Colonic mucosa (tissue), 4 donors: ENCODE measurements at regions not wholly inside any gene's neighbourhood (a gene's known extent, or its start where the extent isn't known, plus 50 kb on each side); places are given as distances from the start of the nearest gene placed in this dataset.

Experiments used
- DNase-seq: peaks from one replicate; pipeline ENCODE4 v3.0.0-alpha.2; 2020
- H3K27ac ChIP-seq: fragments of 200-600 bp; one replicate; pipeline ENCODE4 v1.8.0; 2021
- H3K27me3 ChIP-seq: fragments of 200-600 bp; one replicate; pipeline ENCODE4 v1.8.0; 2021
- H3K36me3 ChIP-seq: fragments of 200-600 bp; one replicate; pipeline ENCODE4 v1.8.0; 2021
- H3K4me1 ChIP-seq: fragments of 200-600 bp; one replicate; pipeline ENCODE4 v1.8.0; 2021; ENCODE audit warnings: mild to moderate bottlenecking
- H3K4me3 ChIP-seq: fragments of 200-600 bp; one replicate; pipeline ENCODE4 v1.8.0; 2021
- H3K9ac ChIP-seq, 2 donors: one replicate each; pipeline ENCODE4 v1.7.0; 2013; ENCODE audit warnings: control low read depth in 2 of 2, low read depth in 2 of 2, low read length in 2 of 2
- H3K9me3 ChIP-seq: fragments of 200-600 bp; one replicate; pipeline ENCODE4 v1.8.0; 2021
- intact Hi-C: fragments of 100-400 bp; cut with DNase I; formaldehyde crosslinking; loops from one replicate; pipeline ENCODE4 v1.14.1; 2022
- TF ChIP-seq, protein P1 (sequence below): fragments of 200-600 bp; IDR thresholded peaks from one replicate; pipeline ENCODE4 v1.8.0; 2022; ENCODE audit warnings: antibody characterized with exemption, mild to moderate bottlenecking
- donor health status: healthy.
- donor health status: DM: no; HTN: no; CAD: no.
- donor health status: DM: no; HTN: no; CAD: no.

DNA sequence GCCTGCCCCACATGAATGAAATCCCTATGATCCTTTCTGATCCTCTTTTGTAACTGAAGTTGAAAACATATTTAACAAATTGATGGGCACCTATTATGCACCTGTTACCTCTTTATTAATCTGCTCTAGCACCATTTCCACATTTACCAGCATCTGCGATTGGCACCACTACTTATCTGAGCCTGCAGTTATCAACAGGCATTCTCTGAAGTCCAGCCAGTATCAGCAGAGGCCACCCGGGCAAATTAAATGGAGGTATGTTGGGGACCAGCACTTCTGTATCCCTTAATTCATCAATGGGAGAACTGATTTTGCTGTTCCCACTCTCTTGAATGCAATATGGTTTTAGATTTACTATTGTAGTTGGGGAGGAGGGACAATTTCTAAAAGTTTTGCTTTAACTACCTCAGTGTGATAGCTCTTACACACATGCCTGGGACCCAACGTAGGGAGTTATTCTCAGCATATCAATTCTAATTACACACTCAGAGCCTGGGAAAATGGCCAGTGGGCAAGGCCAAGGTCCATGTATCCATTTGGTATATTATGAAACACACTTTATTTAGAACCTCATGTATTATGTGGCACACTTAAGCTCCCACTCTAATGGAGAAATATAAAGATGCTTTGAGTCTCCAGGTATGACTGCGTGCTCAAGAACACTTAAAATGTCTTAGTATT lies 1927.1 kb upstream of the PCDH7 start:
- H3K27ac ChIP-seq, result no peak overlapping the region
- TF ChIP-seq, protein P1, sequence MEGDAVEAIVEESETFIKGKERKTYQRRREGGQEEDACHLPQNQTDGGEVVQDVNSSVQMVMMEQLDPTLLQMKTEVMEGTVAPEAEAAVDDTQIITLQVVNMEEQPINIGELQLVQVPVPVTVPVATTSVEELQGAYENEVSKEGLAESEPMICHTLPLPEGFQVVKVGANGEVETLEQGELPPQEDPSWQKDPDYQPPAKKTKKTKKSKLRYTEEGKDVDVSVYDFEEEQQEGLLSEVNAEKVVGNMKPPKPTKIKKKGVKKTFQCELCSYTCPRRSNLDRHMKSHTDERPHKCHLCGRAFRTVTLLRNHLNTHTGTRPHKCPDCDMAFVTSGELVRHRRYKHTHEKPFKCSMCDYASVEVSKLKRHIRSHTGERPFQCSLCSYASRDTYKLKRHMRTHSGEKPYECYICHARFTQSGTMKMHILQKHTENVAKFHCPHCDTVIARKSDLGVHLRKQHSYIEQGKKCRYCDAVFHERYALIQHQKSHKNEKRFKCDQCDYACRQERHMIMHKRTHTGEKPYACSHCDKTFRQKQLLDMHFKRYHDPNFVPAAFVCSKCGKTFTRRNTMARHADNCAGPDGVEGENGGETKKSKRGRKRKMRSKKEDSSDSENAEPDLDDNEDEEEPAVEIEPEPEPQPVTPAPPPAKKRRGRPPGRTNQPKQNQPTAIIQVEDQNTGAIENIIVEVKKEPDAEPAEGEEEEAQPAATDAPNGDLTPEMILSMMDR, result no peak
- no peaks in the 10 kb centered on the region for H3K9me3 ChIP-seq
- intact Hi-C loops, result no loop called here
- DNase-seq, result no peak
- no peak overlapping the region for H3K4me3 ChIP-seq
- no peaks in the 10 kb centered on the region for H3K36me3 ChIP-seq
- H3K9ac ChIP-seq, result no peak overlapping the region
- no peaks in the 10 kb centered on the region for H3K4me1 ChIP-seq
- H3K27me3 ChIP-seq, result no peaks in the 10 kb centered on the region

DNA sequence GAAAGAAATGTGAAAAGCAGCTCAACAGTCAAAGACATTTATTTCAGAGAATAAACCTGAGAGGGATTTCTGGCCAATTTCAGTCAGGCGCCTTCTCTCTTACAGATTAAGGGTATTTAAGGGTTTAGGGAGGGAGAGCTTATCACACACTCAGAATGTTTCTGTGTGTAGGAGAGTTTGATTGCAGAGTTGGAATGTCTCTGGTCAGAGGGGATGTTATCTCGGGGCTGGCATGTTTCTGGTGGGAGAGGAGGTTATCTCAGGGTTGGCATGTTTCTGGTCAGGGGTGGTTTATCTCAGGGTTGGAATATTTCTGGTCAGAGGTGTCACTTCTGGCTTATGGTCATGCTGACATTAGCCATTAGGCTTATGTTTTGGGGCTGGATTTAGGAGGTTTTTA lies 1920.5 kb upstream of the PCDH7 start:
- Histone ChIP-seq H3K4me1 (no peaks in the 10 kb centered on the region), H3K36me3 (no peaks in the 10 kb centered on the region), H3K4me3 (no peak overlapping the region), H3K9me3 (no peaks in the 10 kb centered on the region), H3K9ac (no peak overlapping the region), H3K27me3 (no peaks in the 10 kb centered on the region), H3K27ac (no peak overlapping the region)
- TF ChIP-seq, protein P1, result no peak
- intact Hi-C loops, result no loop called here
- DNase-seq, result no peak

DNA sequence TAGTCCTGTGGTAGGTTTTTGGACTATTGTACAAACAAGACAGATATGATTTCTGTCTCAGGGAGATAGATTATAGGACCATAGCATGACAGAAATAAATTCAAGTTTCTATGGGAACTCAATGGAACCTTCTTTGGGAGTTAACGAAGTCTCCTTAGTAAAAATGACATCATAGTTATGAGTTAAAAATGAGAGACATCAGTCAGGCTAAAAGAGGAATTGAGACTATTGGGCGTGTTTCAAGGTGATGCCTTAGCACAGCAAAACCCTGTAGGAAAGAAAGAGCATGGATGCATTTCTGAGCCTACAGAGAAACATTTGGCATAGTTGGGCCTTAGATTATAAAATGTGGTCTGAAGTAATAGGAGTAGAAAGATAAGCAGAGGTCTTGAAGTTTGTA lies 1909.1 kb upstream of the PCDH7 start:
- Histone ChIP-seq H3K9me3 (no peaks in the 10 kb centered on the region), H3K4me1 (no peaks in the 10 kb centered on the region), H3K4me3 (no peak overlapping the region), H3K9ac (no peak overlapping the region), H3K36me3 (no peaks in the 10 kb centered on the region), H3K27me3 (no peaks in the 10 kb centered on the region), H3K27ac (no peak overlapping the region)
- no peak for DNase-seq
- intact Hi-C loops, result no loop called here
- TF ChIP-seq, protein P1, result no peak

DNA sequence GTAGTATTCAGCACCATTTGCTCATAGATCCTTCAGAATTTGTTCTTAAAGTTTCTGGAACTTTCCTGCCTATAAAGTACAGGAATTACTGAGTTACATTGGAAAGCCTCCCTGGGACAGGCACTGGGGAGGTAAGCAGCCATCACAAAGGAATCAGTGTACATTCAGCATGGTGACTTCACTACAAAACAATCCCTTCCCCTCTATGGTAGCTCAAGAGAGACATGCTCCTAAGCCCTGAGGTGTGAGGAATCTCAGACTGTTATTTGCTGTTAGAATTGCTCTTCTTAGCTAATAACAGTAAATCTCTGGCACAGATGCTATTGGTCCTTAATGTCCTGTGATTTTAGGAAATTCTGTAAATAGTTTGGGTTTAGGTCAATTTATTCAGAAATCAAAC lies 1898.0 kb upstream of the PCDH7 start:
- Histone ChIP-seq H3K4me1 (no peaks in the 10 kb centered on the region), H3K9ac (no peak overlapping the region), H3K27me3 (no peaks in the 10 kb centered on the region), H3K9me3 (no peaks in the 10 kb centered on the region), H3K4me3 (no peak overlapping the region), H3K36me3 (no peaks in the 10 kb centered on the region), H3K27ac (no peak overlapping the region)
- intact Hi-C loops, result no loop called here
- DNase-seq, result no peak
- TF ChIP-seq, protein P1, result no peak

DNA sequence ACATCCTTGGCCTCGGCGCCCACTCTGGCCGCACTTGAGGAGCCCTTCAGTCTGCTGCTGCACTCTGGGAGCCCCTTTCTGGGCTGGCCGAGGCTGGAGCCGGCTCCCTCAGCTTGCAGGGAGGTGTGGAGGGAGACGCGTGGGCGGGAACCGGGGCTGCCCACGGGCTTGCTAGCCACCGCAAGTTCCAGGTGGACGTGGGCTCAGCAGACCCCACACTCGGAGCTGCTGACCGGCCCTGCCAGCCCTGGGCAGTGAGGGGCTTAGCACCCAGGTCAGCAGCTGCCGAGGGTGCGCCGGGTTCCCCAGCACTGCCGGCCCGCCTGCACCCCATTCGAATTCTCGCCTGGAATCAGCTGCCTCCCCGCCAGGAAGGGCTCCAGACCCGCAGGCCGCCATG lies 1892.3 kb upstream of the PCDH7 start:
- no peak overlapping the region for H3K4me3 ChIP-seq
- intact Hi-C loops, result no loop called here
- no peak overlapping the region for H3K9ac ChIP-seq
- H3K9me3 ChIP-seq, result no peaks in the 10 kb centered on the region
- no peaks in the 10 kb centered on the region for H3K27me3 ChIP-seq
- no peaks in the 10 kb centered on the region for H3K4me1 ChIP-seq
- H3K27ac ChIP-seq, result no peak overlapping the region
- TF ChIP-seq, protein P1, result no peak
- H3K36me3 ChIP-seq, result no peaks in the 10 kb centered on the region
- DNase-seq, result no peak
